ENCODE measurements at regions not wholly inside any gene's neighbourhood (a gene's known extent, or its start where the extent isn't known, plus 50 kb on each side); places are given as distances from the start of the nearest gene placed in this dataset.

- no peaks in the 10 kb centered on the region for H3K4me1 Mint-ChIP-seq (ENCODE audit: unreplicated experiment)
- H3K27me3 Mint-ChIP-seq (ENCODE audit: unreplicated experiment), result peaks cover 3% of the 10 kb centered on the region
- H3K9me3 Mint-ChIP-seq (ENCODE audit: unreplicated experiment), result peaks cover 7% of the 10 kb centered on the region
- DNase-seq (ENCODE audit: extremely low spot score, unreplicated experiment), result no peak
- no peak for TF ChIP-seq CTCF (IDR thresholded peaks at IDR 0.05)
- H3K36me3 Mint-ChIP-seq (ENCODE audit: unreplicated experiment), result no peaks in the 10 kb centered on the region
- no peak overlapping the region for H3K4me3 Mint-ChIP-seq (ENCODE audit: unreplicated experiment)
- no peak overlapping the region for H3K27ac Mint-ChIP-seq (ENCODE audit: unreplicated experiment)
Observed at GRCh38 chr9:84463272-84463671, 122.7 kb upstream of the SLC28A3 start.

GRCh38 chr9:84466580-84467285 is 126.2 kb upstream of the SLC28A3 start:
- DNase-seq (ENCODE audit: extremely low spot score, unreplicated experiment), result no peak
- peaks cover 3% of the 10 kb centered on the region for H3K27me3 Mint-ChIP-seq (ENCODE audit: unreplicated experiment)
- no peaks in the 10 kb centered on the region for H3K4me1 Mint-ChIP-seq (ENCODE audit: unreplicated experiment)
- H3K4me3 Mint-ChIP-seq (ENCODE audit: unreplicated experiment), result no peak overlapping the region
- no peaks in the 10 kb centered on the region for H3K36me3 Mint-ChIP-seq (ENCODE audit: unreplicated experiment)
- H3K9me3 Mint-ChIP-seq (ENCODE audit: unreplicated experiment), result no peaks in the 10 kb centered on the region
- no peak overlapping the region for H3K27ac Mint-ChIP-seq (ENCODE audit: unreplicated experiment)
- no peak for TF ChIP-seq CTCF (IDR thresholded peaks at IDR 0.05)

GRCh38 chr9:84471816-84472215 is 131.3 kb upstream of the SLC28A3 start:
- H3K27ac Mint-ChIP-seq (ENCODE audit: unreplicated experiment), result no peak overlapping the region
- H3K4me3 Mint-ChIP-seq (ENCODE audit: unreplicated experiment), result no peak overlapping the region
- no peaks in the 10 kb centered on the region for H3K9me3 Mint-ChIP-seq (ENCODE audit: unreplicated experiment)
- H3K4me1 Mint-ChIP-seq (ENCODE audit: unreplicated experiment), result no peaks in the 10 kb centered on the region
- no peak for TF ChIP-seq CTCF (IDR thresholded peaks at IDR 0.05)
- no peaks in the 10 kb centered on the region for H3K36me3 Mint-ChIP-seq (ENCODE audit: unreplicated experiment)
- H3K27me3 Mint-ChIP-seq (ENCODE audit: unreplicated experiment), result no peaks in the 10 kb centered on the region
- DNase-seq (ENCODE audit: extremely low spot score, unreplicated experiment), result no peak

- Mint-ChIP-seq H3K9me3 (ENCODE audit: unreplicated experiment) (no peaks in the 10 kb centered on the region), H3K36me3 (ENCODE audit: unreplicated experiment) (no peaks in the 10 kb centered on the region), H3K4me1 (ENCODE audit: unreplicated experiment) (no peaks in the 10 kb centered on the region), H3K4me3 (ENCODE audit: unreplicated experiment) (no peak overlapping the region), H3K27me3 (ENCODE audit: unreplicated experiment) (no peaks in the 10 kb centered on the region), H3K27ac (ENCODE audit: unreplicated experiment) (no peak overlapping the region)
- no peak for DNase-seq (ENCODE audit: extremely low spot score, unreplicated experiment)
- no peak for TF ChIP-seq CTCF (IDR thresholded peaks at IDR 0.05)
Observed at GRCh38 chr9:84478996-84479395, 138.4 kb upstream of the SLC28A3 start.

GRCh38 chr9:84480071-84480470 is 139.5 kb upstream of the SLC28A3 start:
- H3K27ac Mint-ChIP-seq (ENCODE audit: unreplicated experiment), result no peak overlapping the region
- TF ChIP-seq CTCF (IDR thresholded peaks at IDR 0.05), result no peak
- no peaks in the 10 kb centered on the region for H3K4me1 Mint-ChIP-seq (ENCODE audit: unreplicated experiment)
- H3K9me3 Mint-ChIP-seq (ENCODE audit: unreplicated experiment), result no peaks in the 10 kb centered on the region
- no peaks in the 10 kb centered on the region for H3K36me3 Mint-ChIP-seq (ENCODE audit: unreplicated experiment)
- no peak overlapping the region for H3K4me3 Mint-ChIP-seq (ENCODE audit: unreplicated experiment)
- DNase-seq (ENCODE audit: extremely low spot score, unreplicated experiment), result no peak
- no peaks in the 10 kb centered on the region for H3K27me3 Mint-ChIP-seq (ENCODE audit: unreplicated experiment)
